HCT116 (cell line): ENCODE measurements at regions not wholly inside any gene's neighbourhood (a gene's known extent, or its start where the extent isn't known, plus 50 kb on each side); places are given as distances from the start of the nearest gene placed in this dataset.

Experiments used
- CEBPB ChIP-seq: IDR thresholded peaks from 2 replicates; pipeline ENCODE4 v1.6.1; 2012; ENCODE audit warnings: low read depth
- ELF1 ChIP-seq: IDR thresholded peaks from 2 replicates; pipeline ENCODE4 v1.6.1; 2012; ENCODE audit warnings: low read depth, borderline replicate concordance
- EZH2 ChIP-seq: fragments of 200-600 bp; sonication (generic); IDR thresholded peaks from 2 replicates; pipeline ENCODE4 v1.6.1; 2017; ENCODE audit warnings: antibody characterized with exemption, mixed run types
- EZH2phosphoT487 ChIP-seq: fragments of 200-600 bp; IDR thresholded peaks from 2 replicates; pipeline ENCODE4 v1.6.1; 2018; ENCODE audit warnings: antibody characterized with exemption, borderline replicate concordance
- POLR2A ChIP-seq: IDR thresholded peaks from 2 replicates; pipeline ENCODE4 v1.7.0; 2011; ENCODE audit warnings: borderline replicate concordance; ENCODE audit not compliant: insufficient read depth, insufficient read length; ENCODE audit errors: extremely low read depth
- POLR2AphosphoS5 ChIP-seq: IDR thresholded peaks from 2 replicates; pipeline ENCODE4 v1.6.1; 2011; ENCODE audit warnings: mild to moderate bottlenecking, low read depth, low read length, moderate library complexity
- SP1 ChIP-seq: IDR thresholded peaks from 2 replicates; pipeline ENCODE4 v1.6.1; 2012; ENCODE audit warnings: low read depth
- SRF ChIP-seq: IDR thresholded peaks from 2 replicates; pipeline ENCODE4 v1.6.1; 2012; ENCODE audit warnings: low read depth
- YY1 ChIP-seq: IDR thresholded peaks from 2 replicates; pipeline ENCODE4 v1.6.1; 2011; ENCODE audit warnings: low read length, low read depth, moderate library complexity, mild to moderate bottlenecking; ENCODE audit not compliant: insufficient replicate concordance; ENCODE audit errors: extremely low read depth
- ZFX ChIP-seq: fragments of 450-650 bp; IDR thresholded peaks from 2 replicates; pipeline ENCODE4 v1.6.1; 2017
- ZNF274 ChIP-seq: fragments of 200-500 bp; sonication (Bioruptor generic); IDR thresholded peaks from 2 replicates; pipeline ENCODE4 v1.6.1; 2014; ENCODE audit warnings: mild to moderate bottlenecking, low read depth, low read length, inconsistent platforms
- TF ChIP-seq, protein P1 (sequence below), 3 experiments: fragments of 200-600 bp in 1 of 3; sonication (generic) in 1 of 3; IDR thresholded peaks in 2 of 3; conservative IDR thresholded peaks in 1 of 3; 2 replicates each; pipeline ENCODE4 v1.5.1; 2012 to 2017; ENCODE audit warnings: low read depth in 2 of 3, low read length in 2 of 3, antibody characterized with exemption in 1 of 3, borderline replicate concordance in 1 of 3, control low read depth in 1 of 3, mild to moderate bottlenecking in 1 of 3, mixed read lengths in 1 of 3, mixed run types in 1 of 3, moderate library complexity in 1 of 3; ENCODE audit not compliant: insufficient read depth in 1 of 3

DNA sequence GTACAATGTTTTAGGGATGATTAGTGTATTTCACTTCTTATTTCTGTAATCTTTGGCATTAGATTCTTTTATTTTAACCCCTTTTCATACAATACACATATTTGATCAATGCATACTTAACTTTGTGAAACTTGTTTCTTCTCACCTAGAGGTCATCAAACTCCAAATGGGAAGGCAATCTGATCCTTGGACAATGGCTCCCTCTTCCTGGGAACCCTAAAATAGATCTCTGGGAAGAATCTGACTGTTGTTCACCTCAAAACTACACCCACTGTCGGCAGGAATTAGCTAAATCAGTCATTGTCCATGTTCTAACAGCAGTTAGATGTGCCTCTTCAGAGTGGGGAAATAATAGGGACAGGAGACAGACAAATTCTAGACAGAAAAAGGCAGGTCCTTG is 707.4 kb upstream of the CHORDC1 start:
- TF ChIP-seq, protein P1, sequence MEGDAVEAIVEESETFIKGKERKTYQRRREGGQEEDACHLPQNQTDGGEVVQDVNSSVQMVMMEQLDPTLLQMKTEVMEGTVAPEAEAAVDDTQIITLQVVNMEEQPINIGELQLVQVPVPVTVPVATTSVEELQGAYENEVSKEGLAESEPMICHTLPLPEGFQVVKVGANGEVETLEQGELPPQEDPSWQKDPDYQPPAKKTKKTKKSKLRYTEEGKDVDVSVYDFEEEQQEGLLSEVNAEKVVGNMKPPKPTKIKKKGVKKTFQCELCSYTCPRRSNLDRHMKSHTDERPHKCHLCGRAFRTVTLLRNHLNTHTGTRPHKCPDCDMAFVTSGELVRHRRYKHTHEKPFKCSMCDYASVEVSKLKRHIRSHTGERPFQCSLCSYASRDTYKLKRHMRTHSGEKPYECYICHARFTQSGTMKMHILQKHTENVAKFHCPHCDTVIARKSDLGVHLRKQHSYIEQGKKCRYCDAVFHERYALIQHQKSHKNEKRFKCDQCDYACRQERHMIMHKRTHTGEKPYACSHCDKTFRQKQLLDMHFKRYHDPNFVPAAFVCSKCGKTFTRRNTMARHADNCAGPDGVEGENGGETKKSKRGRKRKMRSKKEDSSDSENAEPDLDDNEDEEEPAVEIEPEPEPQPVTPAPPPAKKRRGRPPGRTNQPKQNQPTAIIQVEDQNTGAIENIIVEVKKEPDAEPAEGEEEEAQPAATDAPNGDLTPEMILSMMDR (IDR thresholded peaks at IDR 0.05 in 2 of 3, conservative IDR thresholded peaks at IDR 0.05 in 1 of 3; ENCODE audit: borderline replicate concordance in 1 of 3, insufficient read depth in 1 of 3, low read depth in 2 of 3, low read length in 2 of 3): no peak
- no peak for TF ChIP-seq POLR2A
- TF ChIP-seq EZH2: no peak
- TF ChIP-seq POLR2AphosphoS5: no peak
- no peak for TF ChIP-seq EZH2phosphoT487
- no peak for TF ChIP-seq ZNF274
- no peak for TF ChIP-seq SRF
- no peak for TF ChIP-seq YY1
- no peak for TF ChIP-seq SP1
- no peak for TF ChIP-seq CEBPB
- TF ChIP-seq ZFX: no peak
- TF ChIP-seq ELF1: no peak
